ENCODE measurements at regions not wholly inside any gene's neighbourhood (a gene's known extent, or its start where the extent isn't known, plus 50 kb on each side); places are given as distances from the start of the nearest gene placed in this dataset.

- TF ChIP-seq POLR2A (IDR thresholded peaks at IDR 0.05) (no peak), CTCF (IDR thresholded peaks at IDR 0.05 in 8 of 11, conservative IDR thresholded peaks at IDR 0.05 in 3 of 11) (no peak), POLR2AphosphoS5 (IDR thresholded peaks at IDR 0.05) (no peak)
These were observed 66.4 kb upstream of the RUNX3 start for GRCh38 chr1:24996456-24996855.

Data from spleen (tissue), 7 donors.